GM18498 (cell line): ENCODE measurements at regions not wholly inside any gene's neighbourhood (a gene's known extent, or its start where the extent isn't known, plus 50 kb on each side); places are given as distances from the start of the nearest gene placed in this dataset.

Source experiments
- ATAC-seq: cut with Tn5 transposase; IDR thresholded peaks from one replicate; pipeline ENCODE4 v1.9.1; 2021; ENCODE audit warnings: mild to moderate bottlenecking, moderate library complexity; ENCODE audit not compliant: unreplicated experiment

GRCh38 chr3:194960446-194961032 lies 274.9 kb downstream of the FAM43A start:
- no peak for ATAC-seq

- ATAC-seq = no peak
These were observed 275.5 kb downstream of the FAM43A start for GRCh38 chr3:194961149-194961548.

- no peak for ATAC-seq
These were observed 275.9 kb downstream of the FAM43A start for GRCh38 chr3:194961571-194961970.

GRCh38 chr3:194962056-194962455 lies 276.4 kb downstream of the FAM43A start:
- ATAC-seq = no peak

- no peak for ATAC-seq
These were observed 279.1 kb downstream of the FAM43A start for GRCh38 chr3:194964809-194965208.

- ATAC-seq = no peak
These were observed 281.8 kb downstream of the FAM43A start for GRCh38 chr3:194967151-194968117.

- no peak for ATAC-seq
These were observed 284.4 kb downstream of the FAM43A start for GRCh38 chr3:194970066-194970465.

- no peak for ATAC-seq
These were observed 285.3 kb downstream of the FAM43A start for GRCh38 chr3:194971009-194971408.

GRCh38 chr3:194971965-194972364 lies 286.3 kb downstream of the FAM43A start:
- ATAC-seq = no peak

GRCh38 chr3:194972641-194973040 lies 287.0 kb downstream of the FAM43A start:
- ATAC-seq = no peak

GRCh38 chr3:194973366-194974000 lies 287.8 kb downstream of the FAM43A start:
- ATAC-seq = no peak

GRCh38 chr3:194974468-194975135 lies 288.9 kb downstream of the FAM43A start:
- ATAC-seq = no peak

- ATAC-seq = no peak
These were observed 290.4 kb downstream of the FAM43A start for GRCh38 chr3:194976049-194976451.

- ATAC-seq = no peak
These were observed 291.2 kb downstream of the FAM43A start for GRCh38 chr3:194976874-194977273.

GRCh38 chr3:194977356-194977755 lies 291.7 kb downstream of the FAM43A start:
- no peak for ATAC-seq

GRCh38 chr3:194979173-194979572 lies 291.8 kb downstream of the XXYLT1 start:
- ATAC-seq = no peak

GRCh38 chr3:194982472-194982871 lies 288.5 kb downstream of the XXYLT1 start:
- no peak for ATAC-seq

- ATAC-seq = no peak
These were observed 287.8 kb downstream of the XXYLT1 start for GRCh38 chr3:194983121-194983520.

GRCh38 chr3:194983620-194984019 lies 287.3 kb downstream of the XXYLT1 start:
- no peak for ATAC-seq

- no peak for ATAC-seq
These were observed 286.9 kb downstream of the XXYLT1 start for GRCh38 chr3:194984066-194984465.

GRCh38 chr3:194984622-194985021 lies 286.3 kb downstream of the XXYLT1 start:
- no peak for ATAC-seq
